GM19328 (cell line): ENCODE measurements at regions not wholly inside any gene's neighbourhood (a gene's known extent, or its start where the extent isn't known, plus 50 kb on each side); places are given as distances from the start of the nearest gene placed in this dataset.

Experiments used
- ATAC-seq: cut with Tn5 transposase; IDR thresholded peaks from one replicate; pipeline ENCODE4 v1.9.1; 2021; ENCODE audit warnings: mild to moderate bottlenecking, moderate library complexity; ENCODE audit not compliant: unreplicated experiment

DNA sequence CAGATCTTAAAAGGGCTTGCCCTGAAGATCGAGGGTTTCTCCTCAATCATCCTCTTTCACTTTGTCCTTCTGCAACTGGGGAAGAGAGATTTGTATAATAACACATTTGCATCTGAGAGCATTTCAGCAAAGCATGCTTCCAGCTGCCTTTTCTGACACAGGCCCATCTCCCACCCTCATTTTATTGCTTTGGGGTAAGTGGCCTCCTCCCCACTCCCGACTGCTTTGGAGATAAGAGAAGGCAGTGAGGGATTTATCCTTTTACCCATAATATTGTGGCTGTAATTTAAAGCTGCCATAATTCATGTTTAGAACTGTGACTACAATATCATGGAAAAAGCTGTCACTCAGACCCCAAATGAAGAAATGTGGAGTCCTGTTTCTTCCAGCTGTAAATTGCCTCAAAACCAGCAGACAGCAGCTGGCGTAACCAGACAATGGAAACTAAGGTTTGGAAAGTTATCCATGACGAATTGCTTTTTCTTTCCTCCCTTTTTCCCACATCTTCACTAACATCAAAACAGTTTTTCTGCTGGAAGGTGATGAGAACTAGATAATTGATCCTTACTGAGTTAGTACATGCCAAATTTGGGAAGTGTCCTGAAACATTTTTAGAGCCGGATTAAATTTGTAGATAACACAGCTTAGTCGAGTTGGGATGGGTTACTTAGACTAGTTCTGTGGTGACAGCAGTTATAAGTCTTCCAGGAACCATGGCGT, 104.2 kb upstream of the PFN2 start:
- peak; percentile 79 for ATAC-seq

DNA sequence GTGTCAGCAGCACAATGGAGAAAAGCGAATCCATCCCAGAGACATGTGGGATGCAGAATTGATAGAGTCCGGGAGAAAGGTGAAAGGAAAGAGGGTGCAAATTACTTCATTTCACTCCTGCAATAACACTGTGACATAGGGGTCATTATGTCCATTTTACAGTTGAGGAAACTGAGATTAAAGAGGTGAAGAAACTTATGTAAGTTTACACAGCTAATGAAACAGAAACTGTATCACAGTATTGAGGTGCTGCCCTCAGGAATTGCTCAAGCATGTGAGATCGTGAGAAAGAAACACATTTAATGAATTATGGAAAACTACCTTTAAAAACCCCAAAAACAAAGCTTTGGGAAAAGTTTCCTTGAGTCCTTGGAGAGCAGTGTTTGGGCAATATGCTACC, 103.6 kb upstream of the PFN2 start:
- ATAC-seq: peak; percentile 63

DNA sequence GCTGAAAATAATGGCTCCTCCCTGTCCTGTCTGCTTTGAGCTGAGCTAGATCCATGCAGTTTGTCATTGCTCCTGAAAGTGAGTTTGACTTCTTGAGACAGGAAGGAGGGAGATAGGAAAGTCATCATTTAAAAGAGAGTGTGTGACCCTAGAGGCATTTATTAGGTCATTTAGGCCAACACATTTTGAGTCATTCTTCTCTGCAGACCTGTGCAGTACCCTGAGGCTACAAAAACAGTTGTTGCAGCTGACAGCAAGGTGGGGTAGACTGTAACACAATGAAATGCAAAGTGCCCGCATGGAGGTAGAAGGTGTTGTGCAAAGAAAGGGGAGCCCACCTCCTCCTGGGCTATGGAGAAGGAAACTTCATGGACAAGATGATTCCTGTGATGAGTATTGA, 102.8 kb upstream of the PFN2 start:
- no peak for ATAC-seq

DNA sequence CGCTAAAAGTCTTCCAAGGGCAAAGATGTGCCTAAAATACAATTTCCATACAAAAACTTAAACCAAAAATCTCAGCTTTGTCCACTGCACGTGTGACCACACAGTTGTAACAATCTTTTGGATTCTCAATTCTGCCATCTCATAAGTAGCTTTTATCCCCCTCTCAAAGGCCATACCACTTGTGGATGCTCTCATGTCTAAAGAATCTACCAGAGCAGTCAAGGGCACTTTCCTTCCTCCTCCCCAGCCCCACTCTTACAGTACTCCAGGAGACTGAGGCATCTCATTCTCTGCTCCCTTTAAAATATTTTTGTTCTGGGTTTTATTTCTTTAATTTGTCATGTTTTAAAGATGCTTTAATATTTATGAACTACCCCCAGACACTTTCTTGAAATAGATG, 102.3 kb upstream of the PFN2 start:
- no peak for ATAC-seq

DNA sequence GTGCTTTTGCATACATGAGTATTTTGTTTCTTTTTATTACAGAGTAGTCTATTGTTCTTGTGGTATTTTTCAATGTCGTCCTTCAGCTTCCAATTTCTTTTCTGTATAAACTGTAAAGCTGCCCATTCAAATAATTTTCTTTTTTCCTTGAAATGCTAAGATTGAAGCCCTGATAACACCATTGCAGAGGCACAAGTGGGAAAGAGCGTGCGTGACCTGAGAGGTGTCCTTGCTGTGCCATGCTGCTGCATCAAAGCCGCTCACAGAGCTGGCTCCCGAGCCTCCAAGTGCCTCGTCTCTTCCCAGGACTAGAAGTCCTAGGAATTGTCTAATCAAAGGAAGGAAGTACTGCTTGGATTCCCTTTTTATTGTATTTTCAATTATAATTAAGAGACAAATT, 101.9 kb upstream of the PFN2 start:
- no peak for ATAC-seq

DNA sequence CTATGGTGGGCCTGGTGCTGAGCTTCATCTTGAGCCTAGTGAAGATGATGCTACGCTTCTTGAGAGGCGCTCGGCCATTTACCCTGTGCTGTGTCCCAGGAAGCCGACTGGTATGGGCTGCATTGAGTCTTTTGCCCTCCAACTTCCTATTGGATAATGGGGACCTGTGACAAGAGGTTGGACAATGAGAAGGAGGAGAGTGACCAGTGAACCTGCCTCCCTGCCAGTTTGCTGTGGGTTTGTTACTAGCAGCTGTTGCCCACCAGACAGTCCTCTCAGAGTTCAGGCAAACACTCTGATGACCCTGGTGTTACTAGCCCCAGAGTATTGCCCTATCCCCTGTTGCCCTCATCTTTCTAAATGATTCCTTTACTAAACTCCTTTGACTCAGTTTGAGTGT, 99.6 kb upstream of the PFN2 start:
- ATAC-seq: no peak

DNA sequence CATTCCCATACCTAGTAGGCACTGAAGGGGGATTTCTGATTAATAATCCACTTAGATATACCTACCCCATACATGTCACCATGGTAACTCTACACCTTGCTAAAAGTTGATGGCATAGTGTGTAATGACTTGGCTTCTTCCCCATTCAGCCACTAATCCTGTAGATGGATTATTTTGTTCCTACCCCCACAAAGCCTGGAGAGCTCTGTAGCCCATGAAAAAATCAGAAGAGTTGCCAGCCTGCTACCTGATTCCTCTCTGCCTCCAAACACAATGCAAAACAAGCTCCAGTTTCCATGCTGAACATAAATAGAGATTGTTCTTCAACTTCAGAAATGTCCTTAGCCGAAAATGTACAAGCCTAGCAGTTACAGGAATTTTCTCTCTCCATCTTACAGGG, 98.9 kb upstream of the PFN2 start:
- ATAC-seq: no peak

DNA sequence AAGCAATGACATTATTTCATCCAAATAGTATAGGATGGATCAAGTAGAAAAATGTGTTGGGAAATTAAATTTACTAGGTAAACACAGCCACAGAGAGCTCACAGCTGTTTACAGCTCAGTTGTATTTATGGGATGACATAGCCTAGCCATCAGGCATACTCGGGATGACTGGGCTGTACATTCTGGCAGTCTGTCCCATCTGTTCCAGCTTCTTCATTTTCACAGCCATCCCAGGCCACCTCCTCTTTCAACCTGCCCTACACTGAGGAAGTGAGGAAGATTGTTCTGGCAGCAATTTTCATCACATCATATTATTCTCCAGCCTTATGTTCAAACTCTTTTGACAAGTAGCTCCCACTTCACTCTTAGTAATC, 98.4 kb upstream of the PFN2 start:
- ATAC-seq: no peak

DNA sequence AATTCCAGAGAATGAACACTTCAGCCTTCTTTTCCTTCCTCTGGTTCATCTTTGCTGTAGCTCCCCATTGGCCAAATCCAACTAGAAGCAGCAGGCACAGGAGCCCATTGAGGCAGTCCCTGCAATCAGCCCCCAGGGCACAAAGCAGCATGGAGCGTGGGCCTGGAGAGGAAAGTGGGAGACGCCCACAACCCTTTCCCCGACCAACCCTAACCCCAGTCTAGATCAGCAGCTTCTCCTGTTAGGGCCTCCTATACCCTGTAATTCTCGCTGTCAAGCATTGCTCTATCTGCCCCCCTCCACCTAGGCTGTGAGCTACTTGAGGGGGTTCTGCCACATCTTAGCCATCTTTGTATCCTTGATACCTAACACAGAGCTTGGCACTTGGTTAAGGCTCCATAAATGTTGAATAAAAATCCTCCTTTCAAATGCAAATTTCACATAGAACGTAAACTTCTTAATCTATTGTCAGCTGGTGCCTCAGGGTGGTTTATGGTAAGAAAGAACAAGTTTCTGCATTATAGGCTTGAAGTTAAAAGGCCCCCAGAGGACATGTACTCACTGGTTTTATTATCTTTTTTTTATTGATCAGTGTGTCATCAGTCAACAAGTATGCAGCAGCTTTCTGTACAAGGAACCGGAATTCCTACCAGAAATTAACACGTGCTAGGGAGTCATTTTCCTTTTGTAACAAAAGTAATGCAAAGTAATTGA, 97.9 kb upstream of the PFN2 start:
- ATAC-seq: no peak

DNA sequence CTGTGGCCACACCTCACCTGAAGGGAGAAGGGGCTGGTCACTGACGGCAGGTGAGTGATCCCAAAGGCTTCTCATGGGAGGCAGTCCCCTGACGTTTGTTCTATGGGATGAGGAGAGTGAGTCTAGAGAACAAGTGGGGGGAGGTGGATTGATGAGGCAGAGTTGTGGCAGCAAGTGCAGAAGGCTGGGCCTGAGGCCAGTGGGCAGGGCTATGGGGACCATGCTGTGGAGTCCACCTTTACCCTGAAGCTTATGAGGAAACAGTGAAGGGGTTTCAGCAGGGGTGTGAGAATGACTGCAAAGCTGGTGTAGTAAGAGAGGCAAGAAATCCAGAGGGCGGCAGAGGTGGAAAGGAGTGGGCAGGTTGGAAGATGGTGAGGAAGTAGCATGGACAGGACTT, 96.9 kb upstream of the PFN2 start:
- no peak for ATAC-seq

DNA sequence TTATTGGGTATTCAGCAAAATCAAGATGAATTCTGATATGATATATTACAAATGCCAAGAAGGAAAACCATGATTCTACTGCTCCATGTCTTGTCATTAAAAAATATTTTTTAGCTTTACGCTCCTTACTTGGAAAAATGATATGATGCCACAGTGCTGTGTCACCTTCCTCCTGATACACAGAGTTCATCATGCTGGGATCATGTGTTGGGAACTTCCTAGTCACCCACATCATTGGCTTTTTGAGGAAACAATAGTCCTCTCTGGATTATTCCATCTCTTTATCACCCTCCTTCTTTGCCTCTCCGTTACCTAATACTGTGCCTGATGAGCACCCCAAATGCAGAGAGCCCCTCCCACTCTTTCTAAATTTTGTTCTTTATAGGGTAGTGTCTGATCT, 94.3 kb upstream of the PFN2 start:
- no peak for ATAC-seq

DNA sequence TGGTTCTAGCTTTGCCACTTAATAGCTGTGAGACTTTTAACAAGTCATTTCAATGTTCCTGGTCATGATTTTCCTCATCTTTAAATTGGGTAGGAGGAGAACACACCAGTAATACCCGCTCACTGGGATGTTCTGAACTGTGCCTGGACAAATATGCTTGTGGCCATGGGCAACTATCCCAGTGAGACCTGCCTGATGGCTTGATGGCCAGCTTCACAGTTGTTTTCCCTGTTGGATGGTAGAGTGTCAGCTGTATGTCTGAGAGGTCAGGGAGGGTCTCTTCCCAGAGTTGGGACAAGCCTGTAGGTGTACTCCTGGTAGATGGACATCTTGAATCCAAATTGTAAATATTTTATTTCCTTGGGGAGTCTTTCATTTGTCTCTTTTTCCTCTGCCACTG, 92.5 kb upstream of the PFN2 start:
- no peak for ATAC-seq

DNA sequence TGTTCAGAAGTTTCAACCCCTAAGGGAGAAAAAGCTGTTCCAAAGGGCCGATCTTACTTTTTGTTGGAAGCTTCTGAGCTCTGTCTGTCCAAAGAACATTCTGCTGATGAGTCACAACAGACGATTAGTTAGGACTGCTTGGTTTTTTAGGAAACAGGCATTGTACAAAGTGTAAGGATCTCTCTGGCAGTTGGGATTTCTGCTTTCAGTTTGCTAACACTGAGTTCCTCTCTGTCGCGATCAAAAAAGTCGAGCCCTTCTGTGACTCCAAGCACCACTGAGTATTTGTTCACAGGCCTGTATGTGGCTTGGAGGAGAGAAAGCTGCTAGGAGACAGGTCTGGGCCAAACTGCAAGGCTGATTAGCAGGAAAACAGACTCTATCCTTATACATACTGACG, 91.8 kb upstream of the PFN2 start:
- no peak for ATAC-seq

DNA sequence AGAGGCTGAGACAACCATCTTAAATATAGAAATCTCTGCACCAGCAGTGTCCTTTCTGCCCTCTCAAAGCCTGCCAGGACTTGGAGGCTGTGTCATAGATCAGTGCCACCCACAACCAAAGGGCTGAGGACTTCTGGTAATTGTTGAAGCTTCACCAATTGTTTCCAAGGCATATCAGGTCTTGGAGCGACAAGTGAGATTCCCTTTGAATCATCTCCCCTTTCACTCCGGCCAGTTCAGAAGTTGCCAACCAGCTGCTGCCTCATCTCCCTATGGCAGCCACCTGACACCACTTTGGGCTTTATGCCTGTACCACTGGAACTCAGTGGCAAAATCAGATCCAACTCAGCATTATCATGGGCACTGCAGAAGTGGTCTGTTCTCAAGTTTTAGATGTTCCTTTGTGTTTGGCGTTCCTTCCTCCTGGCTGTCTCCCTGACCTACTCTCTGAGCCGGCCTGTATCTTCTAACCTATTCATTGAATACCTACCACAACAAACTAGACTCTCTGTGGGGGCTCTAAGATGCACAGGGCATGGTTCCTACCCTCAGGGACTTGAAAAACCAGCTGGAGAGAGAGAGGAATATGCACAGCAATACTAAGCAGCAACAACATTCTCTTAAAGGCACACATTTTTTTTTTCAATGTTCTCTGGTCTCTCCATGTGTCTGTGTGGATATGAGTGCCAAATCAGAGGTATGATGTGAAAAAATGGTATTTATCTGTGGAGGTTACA, 90.8 kb upstream of the PFN2 start:
- no peak for ATAC-seq

DNA sequence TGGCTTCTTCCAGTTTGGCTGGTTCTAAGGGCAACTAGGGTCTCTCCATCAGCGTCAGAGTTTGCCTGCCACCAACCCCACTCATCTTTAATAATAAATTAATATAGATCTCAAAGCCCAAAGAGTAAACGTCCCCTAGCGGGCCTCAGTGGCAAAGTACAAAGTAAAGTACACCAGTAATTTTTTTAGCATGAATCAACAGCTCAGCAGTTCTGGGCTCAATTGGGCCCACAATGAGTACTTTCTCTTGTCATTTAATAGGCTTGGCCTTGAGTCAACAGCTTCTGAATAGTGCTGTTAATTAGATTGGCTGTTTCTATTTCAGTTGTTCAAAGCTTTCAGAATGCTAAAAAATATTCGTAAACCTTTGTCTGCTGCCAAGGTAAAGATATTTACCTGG, 89.0 kb upstream of the PFN2 start:
- no peak for ATAC-seq

DNA sequence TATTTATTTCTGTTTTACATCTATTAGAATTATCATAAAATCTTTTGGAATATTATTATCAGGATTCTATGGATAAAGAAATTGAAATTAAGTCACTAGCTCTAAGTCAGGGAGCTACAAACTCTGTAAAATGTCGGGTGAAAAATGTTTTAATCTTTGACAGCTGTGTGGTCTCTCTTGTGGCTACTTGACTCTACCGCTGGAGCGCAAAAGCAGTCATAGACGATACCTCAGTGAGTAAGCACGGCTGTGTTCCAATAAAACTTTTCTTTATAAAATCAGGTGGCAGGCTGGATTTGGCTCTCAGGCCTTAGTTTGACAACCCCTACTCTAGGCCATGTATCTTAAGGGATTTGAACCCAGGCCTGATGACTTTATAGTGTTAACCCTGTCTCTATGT, 88.5 kb upstream of the PFN2 start:
- no peak for ATAC-seq

DNA sequence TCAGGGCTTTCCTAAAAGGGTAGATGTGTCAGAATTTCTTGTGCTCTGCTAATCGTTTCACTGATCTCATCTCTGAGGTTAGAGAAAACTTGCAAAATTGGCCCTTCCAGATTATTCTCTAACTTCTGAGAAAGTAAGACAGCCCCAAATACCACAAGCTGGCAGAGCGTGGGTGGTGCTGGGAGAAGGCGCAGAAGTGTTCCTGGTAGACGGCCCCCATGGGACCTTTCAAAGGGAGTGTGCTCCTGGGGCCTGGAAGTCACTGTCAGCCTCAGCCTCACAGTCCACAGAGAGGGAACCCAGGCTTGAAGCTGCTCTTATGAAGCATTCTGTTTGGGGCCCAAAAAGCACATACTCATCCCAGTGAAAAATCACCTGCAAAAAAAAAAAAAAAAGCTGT, 86.5 kb upstream of the PFN2 start:
- ATAC-seq: no peak

DNA sequence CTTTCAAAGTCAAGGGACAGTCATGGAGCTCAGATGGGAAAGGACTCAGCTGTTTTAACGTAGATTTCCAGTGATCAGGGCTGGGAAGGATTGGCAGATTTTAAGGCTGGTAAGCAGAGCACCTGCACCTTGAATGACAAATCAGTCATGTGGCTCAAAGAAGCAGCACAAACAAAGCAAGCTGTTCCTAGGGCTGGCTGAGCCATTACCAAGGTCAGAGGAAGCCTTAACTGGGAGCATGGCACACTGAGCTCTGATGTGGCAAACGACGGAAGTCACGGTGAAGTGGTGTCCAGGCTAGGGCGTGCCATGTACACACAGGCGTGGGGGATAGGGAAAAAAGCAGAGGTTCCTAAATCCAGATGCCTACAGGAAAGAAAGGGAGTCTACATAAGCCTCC, 84.6 kb upstream of the PFN2 start:
- no peak for ATAC-seq

DNA sequence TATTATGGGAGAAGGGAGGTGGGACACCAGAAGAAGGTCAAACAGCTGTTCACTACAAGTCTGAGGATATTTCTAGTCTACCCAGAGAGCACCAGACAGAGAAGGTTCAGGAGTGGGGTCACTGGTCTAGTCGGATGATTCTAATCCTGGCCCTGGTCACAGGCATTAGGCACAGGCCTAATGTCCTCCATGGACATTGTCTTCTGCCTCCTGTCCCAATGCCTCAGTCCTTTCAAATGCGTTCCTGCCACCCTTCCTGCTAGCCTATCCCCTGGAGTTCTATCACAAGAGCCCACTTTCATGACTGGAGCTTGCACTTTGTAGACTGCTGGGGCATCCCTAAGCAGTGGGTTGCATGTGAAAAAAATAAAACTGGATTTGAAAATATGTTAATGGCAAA, 83.9 kb upstream of the PFN2 start:
- ATAC-seq: no peak

DNA sequence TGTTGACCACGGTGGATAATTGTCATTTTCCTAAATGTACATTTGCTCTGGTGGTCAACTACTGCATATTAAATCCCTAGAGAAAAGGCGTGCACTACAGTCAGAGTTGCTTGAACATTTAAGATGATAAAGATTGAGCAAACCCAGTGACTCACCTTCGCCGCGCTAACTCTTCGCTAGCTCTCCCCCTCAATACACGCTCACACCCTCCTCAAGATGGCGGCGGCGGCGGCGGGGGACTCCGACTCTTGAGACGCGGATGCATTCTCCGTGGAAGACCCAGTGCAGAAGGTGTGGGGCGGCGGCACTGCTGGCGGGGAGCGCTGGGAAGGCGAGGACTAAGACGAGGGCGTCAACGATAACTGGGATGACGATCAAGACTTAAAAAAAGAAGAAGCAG, 79.8 kb upstream of the PFN2 start:
- no peak for ATAC-seq

DNA sequence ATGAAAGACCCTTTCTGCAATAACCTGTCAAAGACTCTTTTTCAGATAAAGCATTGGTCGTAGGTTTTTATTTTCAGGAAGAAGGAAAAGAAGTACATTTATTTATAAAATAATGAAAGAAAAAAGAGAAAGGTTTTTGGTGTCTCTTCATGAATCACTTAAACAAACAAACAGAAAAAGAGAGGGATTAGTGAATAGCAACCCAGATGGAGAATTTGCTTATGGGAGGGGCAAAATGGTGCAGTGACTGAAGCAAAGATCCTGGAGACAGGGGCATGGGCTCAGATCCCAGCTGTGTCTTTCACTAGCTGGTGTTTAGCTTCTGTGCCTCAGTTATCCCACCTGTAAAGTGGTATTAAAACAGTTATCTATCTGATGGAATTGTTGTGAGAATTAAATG, 78.6 kb upstream of the PFN2 start:
- ATAC-seq: no peak

DNA sequence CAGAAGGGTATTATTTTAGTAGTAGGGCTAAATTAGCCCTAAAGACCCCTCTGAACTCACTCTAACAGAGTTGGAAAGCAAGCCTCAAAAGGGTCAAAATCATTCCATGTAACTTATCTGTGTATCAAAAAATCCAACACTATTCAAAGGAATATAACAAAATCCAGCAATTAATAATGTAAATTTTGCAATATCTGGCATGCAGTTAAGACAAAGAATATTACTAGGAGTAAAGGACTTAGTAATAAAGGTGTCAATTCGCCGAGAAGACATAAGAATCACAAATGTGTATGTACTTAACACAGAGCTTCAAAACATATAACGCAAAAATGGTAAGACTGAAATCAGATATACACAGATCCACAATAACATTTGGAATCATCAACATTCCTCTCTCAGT, 71.2 kb upstream of the PFN2 start:
- no peak for ATAC-seq
